Transverse colon (tissue), 4 donors: ENCODE measurements at regions not wholly inside any gene's neighbourhood (a gene's known extent, or its start where the extent isn't known, plus 50 kb on each side); places are given as distances from the start of the nearest gene placed in this dataset.

Experiments used
- POLR2A ChIP-seq: fragments of 450-650 bp; IDR thresholded peaks from one replicate; pipeline ENCODE4 v1.6.1; 2016; ENCODE audit warnings: antibody characterized with exemption, mild to moderate bottlenecking, moderate library complexity
- POLR2AphosphoS5 ChIP-seq, 3 donors: sonication (generic); formaldehyde crosslinking; IDR thresholded peaks; one replicate each; pipeline ENCODE4 v1.6.1; 2016; ENCODE audit warnings: antibody characterized with exemption in 3 of 3
- TF ChIP-seq, protein P1 (sequence below), 5 experiments: fragments of 200-600 bp in 3 of 5; fragments of 450-650 bp in 2 of 5; sonication (generic) in 3 of 5; IDR thresholded peaks; 1 replicate in 2 of 5; 2 replicates in 3 of 5; pipeline ENCODE4 v1.5.1; 2016 to 2017; ENCODE audit warnings: antibody characterized with exemption in 5 of 5, inconsistent platforms in 3 of 5, mild to moderate bottlenecking in 2 of 5, moderate library complexity in 1 of 5

GRCh38 chr12:58139894-58140293 lies 198.5 kb downstream of the ATP23 start:
- no peak for TF ChIP-seq POLR2A
- TF ChIP-seq, protein P1, sequence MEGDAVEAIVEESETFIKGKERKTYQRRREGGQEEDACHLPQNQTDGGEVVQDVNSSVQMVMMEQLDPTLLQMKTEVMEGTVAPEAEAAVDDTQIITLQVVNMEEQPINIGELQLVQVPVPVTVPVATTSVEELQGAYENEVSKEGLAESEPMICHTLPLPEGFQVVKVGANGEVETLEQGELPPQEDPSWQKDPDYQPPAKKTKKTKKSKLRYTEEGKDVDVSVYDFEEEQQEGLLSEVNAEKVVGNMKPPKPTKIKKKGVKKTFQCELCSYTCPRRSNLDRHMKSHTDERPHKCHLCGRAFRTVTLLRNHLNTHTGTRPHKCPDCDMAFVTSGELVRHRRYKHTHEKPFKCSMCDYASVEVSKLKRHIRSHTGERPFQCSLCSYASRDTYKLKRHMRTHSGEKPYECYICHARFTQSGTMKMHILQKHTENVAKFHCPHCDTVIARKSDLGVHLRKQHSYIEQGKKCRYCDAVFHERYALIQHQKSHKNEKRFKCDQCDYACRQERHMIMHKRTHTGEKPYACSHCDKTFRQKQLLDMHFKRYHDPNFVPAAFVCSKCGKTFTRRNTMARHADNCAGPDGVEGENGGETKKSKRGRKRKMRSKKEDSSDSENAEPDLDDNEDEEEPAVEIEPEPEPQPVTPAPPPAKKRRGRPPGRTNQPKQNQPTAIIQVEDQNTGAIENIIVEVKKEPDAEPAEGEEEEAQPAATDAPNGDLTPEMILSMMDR (IDR thresholded peaks at IDR 0.05), result no peak
- TF ChIP-seq POLR2AphosphoS5 (IDR thresholded peaks at IDR 0.05), result no peak
